H1 (cell line): ENCODE measurements at regions not wholly inside any gene's neighbourhood (a gene's known extent, or its start where the extent isn't known, plus 50 kb on each side); places are given as distances from the start of the nearest gene placed in this dataset.
"Not testable (repeated sequence)": the region's sequence is repeated elsewhere in the genome, so short reads cannot be mapped to it uniquely, and the experiment has no call there.

ENCODE experiments used
- CEBPB ChIP-seq: IDR thresholded peaks from 2 replicates; pipeline ENCODE4 v1.6.1; 2012; ENCODE audit warnings: low read depth, low read length
- CREB1 ChIP-seq: IDR thresholded peaks from 2 replicates; pipeline ENCODE4 v1.6.1; 2012; ENCODE audit warnings: inconsistent platforms
- EZH2 ChIP-seq: fragments of 200-600 bp; sonication (generic); IDR thresholded peaks from 2 replicates; pipeline ENCODE4 v1.7.1; 2012; ENCODE audit warnings: low read depth, mild to moderate bottlenecking, moderate library complexity, low read length, inconsistent platforms; ENCODE audit not compliant: severe bottlenecking
- FOSL1 ChIP-seq: IDR thresholded peaks from 2 replicates; pipeline ENCODE4 v1.6.1; 2011; ENCODE audit warnings: mild to moderate bottlenecking, low read depth, low read length, moderate library complexity; ENCODE audit not compliant: insufficient read depth
- GTF2F1 ChIP-seq: IDR thresholded peaks from 2 replicates; pipeline ENCODE4 v1.6.1; 2012; ENCODE audit warnings: low read depth, low read length, improper control_type of control experiment, borderline replicate concordance
- MAFK ChIP-seq: IDR thresholded peaks from 2 replicates; pipeline ENCODE4 v1.6.1; 2012; ENCODE audit warnings: low read depth, mild to moderate bottlenecking, improper control_type of control experiment, low read length
- POLR2A ChIP-seq, 2 experiments: IDR thresholded peaks; 1 replicate in 1 of 2; 2 replicates in 1 of 2; pipeline ENCODE4 v1.6.1; 2011; ENCODE audit warnings: low read depth in 2 of 2, low read length in 2 of 2, mild to moderate bottlenecking in 2 of 2; ENCODE audit errors: control extremely low read depth in 1 of 2
- POLR2AphosphoS5 ChIP-seq: IDR thresholded peaks from 2 replicates; pipeline ENCODE4 v1.6.1; 2011; ENCODE audit warnings: low read depth, low read length
- SP1 ChIP-seq: IDR thresholded peaks from 2 replicates; pipeline ENCODE4 v1.6.1; 2011; ENCODE audit warnings: low read depth, low read length
- SUZ12 ChIP-seq: fragments of 200-600 bp; sonication (generic); IDR thresholded peaks from 2 replicates; pipeline ENCODE4 v1.6.1; 2012; ENCODE audit warnings: mild to moderate bottlenecking, inconsistent platforms, low read length, moderate library complexity, mixed read lengths
- TAF1 ChIP-seq: IDR thresholded peaks from 2 replicates; pipeline ENCODE4 v1.6.1; 2011; ENCODE audit warnings: mild to moderate bottlenecking, low read depth, low read length
- TF ChIP-seq, protein P1 (sequence below), 3 experiments: IDR thresholded peaks; 1 replicate in 2 of 3; 2 replicates in 1 of 3; pipeline versions ENCODE4 v1.5.1 to v1.6.1; 2011; ENCODE audit warnings: low read length in 3 of 3, mild to moderate bottlenecking in 3 of 3, inconsistent platforms in 2 of 3, low read depth in 1 of 3, moderate library complexity in 1 of 3; ENCODE audit not compliant: insufficient read depth in 1 of 3; ENCODE audit errors: control extremely low read depth in 1 of 3
- TF ChIP-seq, protein P2 (sequence below): IDR thresholded peaks from 2 replicates; pipeline ENCODE4 v1.6.1; 2012; ENCODE audit warnings: inconsistent platforms

DNA sequence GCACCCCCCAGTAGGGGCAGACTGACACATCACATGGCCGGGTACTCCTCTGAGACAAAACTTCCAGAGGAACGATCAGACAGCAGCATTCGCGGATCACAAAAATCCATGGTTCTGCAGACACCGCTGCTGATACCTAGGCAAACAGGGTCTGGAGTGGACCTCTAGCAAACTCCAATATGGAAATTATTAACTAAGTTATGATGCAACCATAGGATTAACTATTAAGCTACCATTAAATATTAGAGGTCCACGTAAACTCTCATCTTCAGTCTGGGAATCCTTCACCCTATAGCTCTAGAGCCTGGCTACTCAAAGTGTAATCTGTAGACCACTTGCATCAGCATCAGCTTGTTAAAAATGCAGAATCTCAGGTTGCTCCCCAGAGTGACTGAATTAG lies 191.1 kb upstream of the ANO5 start:
- TF ChIP-seq GTF2F1; POLR2A (IDR thresholded peaks at IDR 0.05; ENCODE audit: control extremely low read depth in 1 of 2, low read depth in 2 of 2, low read length in 2 of 2); SUZ12; CEBPB; CREB1; SP1; FOSL1; POLR2AphosphoS5; TAF1; EZH2; MAFK: not testable (repeated sequence)
- TF ChIP-seq, protein P1, sequence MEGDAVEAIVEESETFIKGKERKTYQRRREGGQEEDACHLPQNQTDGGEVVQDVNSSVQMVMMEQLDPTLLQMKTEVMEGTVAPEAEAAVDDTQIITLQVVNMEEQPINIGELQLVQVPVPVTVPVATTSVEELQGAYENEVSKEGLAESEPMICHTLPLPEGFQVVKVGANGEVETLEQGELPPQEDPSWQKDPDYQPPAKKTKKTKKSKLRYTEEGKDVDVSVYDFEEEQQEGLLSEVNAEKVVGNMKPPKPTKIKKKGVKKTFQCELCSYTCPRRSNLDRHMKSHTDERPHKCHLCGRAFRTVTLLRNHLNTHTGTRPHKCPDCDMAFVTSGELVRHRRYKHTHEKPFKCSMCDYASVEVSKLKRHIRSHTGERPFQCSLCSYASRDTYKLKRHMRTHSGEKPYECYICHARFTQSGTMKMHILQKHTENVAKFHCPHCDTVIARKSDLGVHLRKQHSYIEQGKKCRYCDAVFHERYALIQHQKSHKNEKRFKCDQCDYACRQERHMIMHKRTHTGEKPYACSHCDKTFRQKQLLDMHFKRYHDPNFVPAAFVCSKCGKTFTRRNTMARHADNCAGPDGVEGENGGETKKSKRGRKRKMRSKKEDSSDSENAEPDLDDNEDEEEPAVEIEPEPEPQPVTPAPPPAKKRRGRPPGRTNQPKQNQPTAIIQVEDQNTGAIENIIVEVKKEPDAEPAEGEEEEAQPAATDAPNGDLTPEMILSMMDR (IDR thresholded peaks at IDR 0.05; ENCODE audit: control extremely low read depth in 1 of 3, insufficient read depth in 1 of 3, low read depth in 1 of 3, low read length in 3 of 3): not testable (repeated sequence)
- TF ChIP-seq, protein P2, sequence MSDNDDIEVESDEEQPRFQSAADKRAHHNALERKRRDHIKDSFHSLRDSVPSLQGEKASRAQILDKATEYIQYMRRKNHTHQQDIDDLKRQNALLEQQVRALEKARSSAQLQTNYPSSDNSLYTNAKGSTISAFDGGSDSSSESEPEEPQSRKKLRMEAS: not testable (repeated sequence)
